ENCODE measurements at regions not wholly inside any gene's neighbourhood (a gene's known extent, or its start where the extent isn't known, plus 50 kb on each side); places are given as distances from the start of the nearest gene placed in this dataset.

- Histone ChIP-seq H3K4me3 (ENCODE audit: insufficient read depth, low read depth, low read length) (no peak overlapping the region), H3K18ac (ENCODE audit: low read depth, low read length) (no peak overlapping the region), H4K91ac (ENCODE audit: insufficient read depth, low read depth, low read length) (no peak overlapping the region), H3K4me1 (ENCODE audit: control insufficient read depth, insufficient read depth, low read length) (peaks cover 6% of the 10 kb centered on the region), H2BK15ac (ENCODE audit: low read depth, low read length) (no peak overlapping the region), H3K4ac (ENCODE audit: low read depth, low read length) (no peak overlapping the region), H3K14ac (replicated peaks; ENCODE audit: low read depth, low read length) (no peak overlapping the region), H4K8ac (ENCODE audit: low read depth in 2 of 2, low read length in 2 of 2) (no peak overlapping the region), H2BK20ac (ENCODE audit: low read depth, low read length) (no peak overlapping the region), H2AFZ (replicated peaks; ENCODE audit: low read length, poor library complexity) (no peak overlapping the region), H3K4me2 (ENCODE audit: low read depth, low read length) (no peak overlapping the region), H3K23ac (ENCODE audit: low read depth, low read length) (no peak overlapping the region), H3K27ac (ENCODE audit: insufficient read depth, low read length) (no peak overlapping the region), H2AK5ac (ENCODE audit: low read depth, low read length) (no peak overlapping the region), H4K5ac (ENCODE audit: low read depth, low read length) (no peak overlapping the region), H2AK9ac (replicated peaks; ENCODE audit: low read depth, low read length, poor library complexity) (no peak overlapping the region), H3K79me1 (ENCODE audit: low read depth in 1 of 2, low read length in 2 of 2) (no peaks in the 10 kb centered on the region), H3K9ac (ENCODE audit: low read depth, low read length) (no peak overlapping the region), H2BK5ac (ENCODE audit: low read depth, low read length, poor library complexity, severe bottlenecking) (no peak overlapping the region), H3K9me3 (ENCODE audit: control insufficient read depth, insufficient read depth, low read length) (peaks cover 8% of the 10 kb centered on the region; the same call in 1 of the 2 replicates), H3K9me1 (ENCODE audit: insufficient read depth, low read length) (no peaks in the 10 kb centered on the region), H2BK120ac (ENCODE audit: low read depth, low read length) (no peak overlapping the region), H4K20me1 (ENCODE audit: insufficient read depth, low read length) (no peaks in the 10 kb centered on the region), H3K56ac (ENCODE audit: extremely low read depth, insufficient read depth, low read length) (no peak overlapping the region), H3K27me3 (ENCODE audit: control insufficient read depth, insufficient read depth, low read length) (peaks cover 5% of the 10 kb centered on the region; the same call in 1 of the 2 replicates), H3K36me3 (ENCODE audit: control insufficient read depth, insufficient read depth, low read length) (no peaks in the 10 kb centered on the region)
- in situ Hi-C loops (cut with MboI; ENCODE audit: low sequenced_read_pairs) (no loop called here), intact Hi-C loops (cut with micrococcal nuclease) (no loop called here), dilution Hi-C loops (cut with HindIII; ENCODE audit: low sequenced_read_pairs, unreplicated experiment) (no loop called here)
- no peak for ATAC-seq (ENCODE audit: low read depth)
- no CpG with 5 or more reads among the region's 2 CpGs for WGBS, 2 experiments (ENCODE audit: extremely low coverage in 2 of 2, insufficient read length in 1 of 2)
- no peak for DNase-seq
- no peak for TF ChIP-seq MXI1 (IDR thresholded peaks at IDR 0.05; ENCODE audit: borderline replicate concordance, low read depth, low read length)
- TF ChIP-seq RAD21 (IDR thresholded peaks at IDR 0.05; ENCODE audit: low read length): no peak
- TF ChIP-seq FOS (IDR thresholded peaks at IDR 0.05; ENCODE audit: low read depth, low read length): no peak
- no peak for TF ChIP-seq BHLHE40 (IDR thresholded peaks at IDR 0.05; ENCODE audit: low read depth, low read length)
- no peak for TF ChIP-seq MAZ (IDR thresholded peaks at IDR 0.05; ENCODE audit: borderline replicate concordance, low read depth, low read length)
- TF ChIP-seq USF2 (IDR thresholded peaks at IDR 0.05; ENCODE audit: low read depth, low read length): no peak
- TF ChIP-seq ELK1 (IDR thresholded peaks at IDR 0.05; ENCODE audit: borderline replicate concordance, low read depth, low read length): no peak
- TF ChIP-seq CHD1 (IDR thresholded peaks at IDR 0.05; ENCODE audit: low read depth, low read length): no peak
- no peak for TF ChIP-seq MAFK (IDR thresholded peaks at IDR 0.05; ENCODE audit: low read depth, low read length)
- ChIA-PET CTCF (no interaction called here), POLR2A (ENCODE audit: unreplicated experiment) (no interaction called here)
- BruUV-seq (replicated peaks): no TSS peak
Measured at GRCh38 chr9:86816366-86816765, 130.9 kb downstream of the GAS1 start.
